Smooth muscle cell (in vitro differentiated cells): ENCODE measurements at regions not wholly inside any gene's neighbourhood (a gene's known extent, or its start where the extent isn't known, plus 50 kb on each side); places are given as distances from the start of the nearest gene placed in this dataset.

Experiments
- DNase-seq: peaks from one replicate; lab custom pipeline; 2025; ENCODE audit not compliant: unreplicated experiment; lab: John Stamatoyannopoulos, UW
- H2AFZ ChIP-seq: fragments of 200-600 bp; sonication (generic); 2 replicates; pipeline ENCODE4 v1.6.0; 2016; ENCODE audit warnings: antibody characterized with exemption, low read depth, mild to moderate bottlenecking
- H3F3A ChIP-seq: fragments of 200-600 bp; sonication (generic); 2 replicates; pipeline ENCODE4 v1.6.0; 2017; ENCODE audit warnings: antibody characterized with exemption, low read depth
- H3K27ac ChIP-seq: fragments of 200-600 bp; sonication (generic); 2 replicates; pipeline ENCODE4 v1.5.1; 2016; ENCODE audit warnings: low read depth, mild to moderate bottlenecking
- H3K27me3 ChIP-seq: fragments of 200-600 bp; sonication (generic); 2 replicates; pipeline ENCODE4 v1.6.1; 2016; ENCODE audit warnings: low read depth, mild to moderate bottlenecking
- H3K36me3 ChIP-seq: fragments of 200-600 bp; sonication (generic); 2 replicates; pipeline ENCODE4 v1.5.1; 2016; ENCODE audit warnings: low read depth
- H3K4me1 ChIP-seq: fragments of 200-600 bp; sonication (generic); 2 replicates; pipeline ENCODE4 v1.5.1; 2016; ENCODE audit warnings: low read depth
- H3K4me2 ChIP-seq: fragments of 200-600 bp; sonication (generic); 2 replicates; pipeline ENCODE4 v1.6.0; 2016; ENCODE audit warnings: mild to moderate bottlenecking
- H3K4me3 ChIP-seq: fragments of 200-600 bp; sonication (generic); 2 replicates; pipeline ENCODE4 v1.5.1; 2016; ENCODE audit warnings: mild to moderate bottlenecking
- H3K79me2 ChIP-seq: fragments of 200-600 bp; sonication (generic); 2 replicates; pipeline ENCODE4 v1.6.0; 2016; ENCODE audit warnings: low read depth, mild to moderate bottlenecking
- H3K9ac ChIP-seq: fragments of 200-600 bp; sonication (generic); 2 replicates; pipeline ENCODE4 v1.6.0; 2016; ENCODE audit warnings: low read depth
- H3K9me3 ChIP-seq: fragments of 200-600 bp; sonication (generic); replicated peaks from 2 replicates; pipeline ENCODE4 v1.5.1; 2016; ENCODE audit warnings: low read depth
- H4K20me1 ChIP-seq: fragments of 200-600 bp; sonication (generic); 2 replicates; pipeline ENCODE4 v1.6.0; 2016; ENCODE audit warnings: low read depth
- CTCF ChIP-seq: fragments of 200-600 bp; sonication (generic); IDR thresholded peaks from 2 replicates; pipeline ENCODE4 v1.5.1; 2017; ENCODE audit warnings: borderline replicate concordance, mild to moderate bottlenecking, antibody characterized with exemption; ENCODE audit not compliant: insufficient read depth, poor library complexity, severe bottlenecking
- WGBS: methylation state at CpG from one replicate; pipeline ENCODE4 v1.1.7; 2016; ENCODE audit warnings: low lambda C conversion rate; 5-methylcytosine and 5-hydroxymethylcytosine counted together

- no peak overlapping the region for H2AFZ ChIP-seq
- no peaks in the 10 kb centered on the region for H3K79me2 ChIP-seq
- H3K4me1 ChIP-seq: no peaks in the 10 kb centered on the region
- H3K9me3 ChIP-seq: no peaks in the 10 kb centered on the region
- WGBS: 97% methylated on average over 3 of the region's 3 CpGs
- no peak overlapping the region for H3K4me3 ChIP-seq
- H3K4me2 ChIP-seq: no peak overlapping the region
- H4K20me1 ChIP-seq: no peaks in the 10 kb centered on the region
- no peaks in the 10 kb centered on the region for H3K36me3 ChIP-seq
- DNase-seq: no peak
- H3K9ac ChIP-seq: no peak overlapping the region
- H3K27me3 ChIP-seq: no peaks in the 10 kb centered on the region
- no peak for TF ChIP-seq CTCF
- H3F3A ChIP-seq: no peaks in the 10 kb centered on the region
- no peak overlapping the region for H3K27ac ChIP-seq
These were observed 171.6 kb downstream of the FAT4 start for GRCh38 chr4:125486351-125486750.

- Histone ChIP-seq H3F3A (no peaks in the 10 kb centered on the region), H3K79me2 (no peaks in the 10 kb centered on the region), H3K27me3 (no peaks in the 10 kb centered on the region), H3K9me3 (no peaks in the 10 kb centered on the region), H3K27ac (no peak overlapping the region), H2AFZ (no peak overlapping the region), H4K20me1 (no peaks in the 10 kb centered on the region), H3K9ac (no peak overlapping the region), H3K4me3 (no peak overlapping the region), H3K4me2 (no peak overlapping the region), H3K36me3 (no peaks in the 10 kb centered on the region), H3K4me1 (no peaks in the 10 kb centered on the region)
- no peak for TF ChIP-seq CTCF
- no peak for DNase-seq
- WGBS: 96% methylated on average over 15 of the region's 15 CpGs
These were observed 175.4 kb downstream of the FAT4 start for GRCh38 chr4:125489952-125490690.

- Histone ChIP-seq H3K27ac (no peak overlapping the region), H3K27me3 (no peaks in the 10 kb centered on the region), H3K4me3 (no peak overlapping the region), H4K20me1 (no peaks in the 10 kb centered on the region), H3K9ac (no peak overlapping the region), H3K36me3 (no peaks in the 10 kb centered on the region), H2AFZ (no peak overlapping the region), H3K9me3 (no peaks in the 10 kb centered on the region), H3K4me2 (no peak overlapping the region), H3K79me2 (no peaks in the 10 kb centered on the region), H3K4me1 (no peaks in the 10 kb centered on the region), H3F3A (no peaks in the 10 kb centered on the region)
- no peak for DNase-seq
- TF ChIP-seq CTCF: no peak
- WGBS: 93% methylated on average over 1 of the region's 1 CpG
These were observed 178.2 kb downstream of the FAT4 start for GRCh38 chr4:125492957-125493356.

GRCh38 chr4:125497861-125498260 is 183.1 kb downstream of the FAT4 start:
- Histone ChIP-seq H2AFZ (no peak overlapping the region), H3K36me3 (no peaks in the 10 kb centered on the region), H3K9me3 (no peaks in the 10 kb centered on the region), H3K79me2 (no peaks in the 10 kb centered on the region), H3K27me3 (no peaks in the 10 kb centered on the region), H3K4me2 (no peak overlapping the region), H3K9ac (no peak overlapping the region), H4K20me1 (no peaks in the 10 kb centered on the region), H3F3A (no peaks in the 10 kb centered on the region), H3K27ac (no peak overlapping the region), H3K4me3 (no peak overlapping the region), H3K4me1 (no peaks in the 10 kb centered on the region)
- DNase-seq: no peak
- 97% methylated on average over 1 of the region's 1 CpG for WGBS
- no peak for TF ChIP-seq CTCF
